ENCODE measurements at regions not wholly inside any gene's neighbourhood (a gene's known extent, or its start where the extent isn't known, plus 50 kb on each side); places are given as distances from the start of the nearest gene placed in this dataset.

GRCh38 chr4:137961051-137961438 lies 281.1 kb downstream of the SLC7A11 start:
- TF ChIP-seq CTCF (IDR thresholded peaks at IDR 0.05; ENCODE audit: poor library complexity, severe bottlenecking) = no peak
- no peak for TF ChIP-seq MXI1 (conservative IDR thresholded peaks at IDR 0.05; ENCODE audit: poor library complexity, severe bottlenecking)
- no peak for TF ChIP-seq REST (IDR thresholded peaks at IDR 0.05; ENCODE audit: borderline replicate concordance)
- TF ChIP-seq POLR2AphosphoS5 (IDR thresholded peaks at IDR 0.05) = no peak
- TF ChIP-seq TAF1 (IDR thresholded peaks at IDR 0.05; ENCODE audit: low read depth) = no peak
- no peak for TF ChIP-seq RAD21 (conservative IDR thresholded peaks at IDR 0.05)
- no peak for TF ChIP-seq EP300 (conservative IDR thresholded peaks at IDR 0.05; ENCODE audit: poor library complexity, severe bottlenecking)
- TF ChIP-seq EZH2 (IDR thresholded peaks at IDR 0.05; ENCODE audit: borderline replicate concordance, insufficient read depth, low read length, poor library complexity, severe bottlenecking) = no peak
